ENCODE measurements at regions not wholly inside any gene's neighbourhood (a gene's known extent, or its start where the extent isn't known, plus 50 kb on each side); places are given as distances from the start of the nearest gene placed in this dataset.

GRCh38 chr21:35819134-35819533 lies 241.2 kb downstream of the SETD4 start:
- WGBS, 2 donors: 88 to 90% methylated on average over 12 of the region's 12 CpGs
- no peak overlapping the region for H3K4me3 ChIP-seq (ENCODE audit: low read depth, poor library complexity, severe bottlenecking)
- TF ChIP-seq CTCF (IDR thresholded peaks at IDR 0.05): no peak
- intact Hi-C loops (cut with DNase I; ENCODE audit: low total_unique reads): no loop called here
- DNase-seq (ENCODE audit: low spot score in 2 of 2): no peak

- no peak for DNase-seq (ENCODE audit: low spot score in 2 of 2)
- WGBS, 2 donors: 71 to 75% methylated on average over 8 of the region's 8 CpGs
- TF ChIP-seq CTCF (IDR thresholded peaks at IDR 0.05) (no peak), POLR2A (IDR thresholded peaks at IDR 0.05) (no peak)
- H3K4me3 ChIP-seq (ENCODE audit: low read depth, poor library complexity, severe bottlenecking): no peak overlapping the region
- intact Hi-C loops (cut with DNase I; ENCODE audit: low total_unique reads): no loop called here
Measured at GRCh38 chr21:35818597-35818996, 241.7 kb downstream of the SETD4 start.

GRCh38 chr21:35814858-35815619 lies 245.3 kb downstream of the SETD4 start:
- intact Hi-C loops (cut with DNase I; ENCODE audit: low total_unique reads): no loop called here
- no peak for TF ChIP-seq POLR2A (IDR thresholded peaks at IDR 0.05)
- TF ChIP-seq CTCF (IDR thresholded peaks at IDR 0.05): no peak
- WGBS, 2 donors: 84 to 85% methylated on average over 5 of the region's 5 CpGs
- DNase-seq (ENCODE audit: low spot score in 2 of 2): no peak
- H3K4me3 ChIP-seq (ENCODE audit: low read depth, poor library complexity, severe bottlenecking): no peak overlapping the region

- TF ChIP-seq CTCF (IDR thresholded peaks at IDR 0.05) (no peak), POLR2A (IDR thresholded peaks at IDR 0.05) (no peak)
- 96 to 97% methylated on average over 9 of the region's 9 CpGs for WGBS, 2 donors
- intact Hi-C loops (cut with DNase I; ENCODE audit: low total_unique reads): no loop called here
Measured at GRCh38 chr21:35812679-35813078, 247.6 kb downstream of the SETD4 start.

GRCh38 chr21:35811191-35811806 lies 249.0 kb downstream of the SETD4 start:
- DNase-seq (ENCODE audit: low spot score in 2 of 2): no peak
- TF ChIP-seq POLR2A (IDR thresholded peaks at IDR 0.05) (no peak), CTCF (IDR thresholded peaks at IDR 0.05) (no peak)
- intact Hi-C loops (cut with DNase I; ENCODE audit: low total_unique reads): no loop called here
- WGBS, 2 donors: 90% methylated on average over 10 of the region's 10 CpGs
- no peak overlapping the region for H3K4me3 ChIP-seq (ENCODE audit: low read depth, poor library complexity, severe bottlenecking)

More at GRCh38 chr21:35812679-35813078, 247.6 kb downstream of the SETD4 start:
- H3K4me3 ChIP-seq (ENCODE audit: low read depth, poor library complexity, severe bottlenecking): no peak overlapping the region
- no peak for DNase-seq (ENCODE audit: low spot score in 2 of 2)
